GM23248 (cell line): ENCODE measurements at regions not wholly inside any gene's neighbourhood (a gene's known extent, or its start where the extent isn't known, plus 50 kb on each side); places are given as distances from the start of the nearest gene placed in this dataset.
A peak's percentile ranks its signal among the peaks of the same experiment; 100 is the strongest.

Experiments
- DNase-seq: peaks from one replicate; pipeline ENCODE4 v3.0.0-alpha.2; 2015
- H2AFZ ChIP-seq: fragments of 200-600 bp; sonication (generic); 2 replicates; pipeline ENCODE4 v1.6.1; 2016; ENCODE audit warnings: antibody characterized with exemption
- H3F3A ChIP-seq: fragments of 200-600 bp; sonication (generic); 2 replicates; pipeline ENCODE4 v1.6.1; 2016; ENCODE audit warnings: mild to moderate bottlenecking, antibody characterized with exemption, mixed run types; ENCODE audit not compliant: insufficient read depth
- H3K27ac ChIP-seq: fragments of 200-600 bp; sonication (generic); 2 replicates; pipeline ENCODE4 v1.5.1; 2016; ENCODE audit warnings: mild to moderate bottlenecking
- H3K27me3 ChIP-seq: fragments of 200-600 bp; sonication (generic); replicated peaks from 2 replicates; pipeline ENCODE4 v1.6.1; 2016; ENCODE audit warnings: mild to moderate bottlenecking; ENCODE audit not compliant: insufficient read depth
- H3K36me3 ChIP-seq: fragments of 200-600 bp; sonication (generic); 2 replicates; pipeline ENCODE4 v1.6.1; 2016; ENCODE audit warnings: low read depth, mild to moderate bottlenecking
- H3K4me1 ChIP-seq: fragments of 200-600 bp; sonication (generic); 2 replicates; pipeline ENCODE4 v1.6.1; 2016; ENCODE audit warnings: mild to moderate bottlenecking; ENCODE audit not compliant: insufficient read depth
- H3K4me2 ChIP-seq: fragments of 200-600 bp; sonication (generic); one replicate; pipeline ENCODE4 v1.6.1; 2016; ENCODE audit warnings: mild to moderate bottlenecking; ENCODE audit not compliant: unreplicated experiment
- H3K4me3 ChIP-seq: fragments of 200-600 bp; sonication (generic); 2 replicates; pipeline ENCODE4 v1.5.1; 2016; ENCODE audit warnings: mild to moderate bottlenecking
- H3K79me2 ChIP-seq: fragments of 200-600 bp; sonication (generic); 2 replicates; pipeline ENCODE4 v1.6.1; 2016; ENCODE audit warnings: mild to moderate bottlenecking; ENCODE audit not compliant: insufficient read depth
- H3K9ac ChIP-seq: fragments of 200-600 bp; sonication (generic); 2 replicates; pipeline ENCODE4 v1.6.1; 2016; ENCODE audit warnings: mild to moderate bottlenecking
- H3K9me2 ChIP-seq: fragments of 200-600 bp; sonication (generic); 2 replicates; pipeline ENCODE4 v1.6.1; 2016; ENCODE audit warnings: mixed run types, mild to moderate bottlenecking, moderate library complexity; ENCODE audit not compliant: insufficient read depth
- H3K9me3 ChIP-seq: fragments of 200-600 bp; sonication (generic); one replicate; pipeline ENCODE4 v1.6.1; 2017; ENCODE audit warnings: low read depth
- H4K20me1 ChIP-seq: fragments of 200-600 bp; sonication (generic); 2 replicates; pipeline ENCODE4 v1.6.0; 2016; ENCODE audit not compliant: insufficient read depth
- EZH2 ChIP-seq: fragments of 200-600 bp; sonication (generic); IDR thresholded peaks from 2 replicates; pipeline ENCODE4 v1.6.1; 2018; ENCODE audit warnings: antibody characterized with exemption, mild to moderate bottlenecking; ENCODE audit not compliant: insufficient read depth, poor library complexity, severe bottlenecking
- EZH2phosphoT487 ChIP-seq: fragments of 200-600 bp; sonication (generic); IDR thresholded peaks from 2 replicates; pipeline ENCODE4 v1.6.1; 2018; ENCODE audit warnings: antibody characterized with exemption, moderate library complexity, mild to moderate bottlenecking, low read depth; ENCODE audit not compliant: insufficient read depth
- WGBS, 2 experiments: methylation state at CpG; one replicate each; pipeline ENCODE4 v1.1.6; 2015 to 2017; ENCODE audit warnings: low lambda C conversion rate in 2 of 2, low coverage in 1 of 2; ENCODE audit errors: missing lambda C conversion rate in 2 of 2; 5-methylcytosine and 5-hydroxymethylcytosine counted together
- in situ Hi-C: fragments of 300-500 bp; cut with MboI; formaldehyde crosslinking; loops from 2 replicates; pipeline ENCODE4 v1.15.0; 2020

- Histone ChIP-seq H3K36me3 (no peaks in the 10 kb centered on the region), H3K4me2 (no peak overlapping the region), H3K9me3 (no peaks in the 10 kb centered on the region), H3K9ac (no peak overlapping the region), H3K27me3 (no peaks in the 10 kb centered on the region), H4K20me1 (no peaks in the 10 kb centered on the region), H3K79me2 (no peaks in the 10 kb centered on the region), H3K4me1 (peaks cover 7% of the 10 kb centered on the region; the same call in 1 of the 2 replicates), H3K4me3 (no peak overlapping the region), H2AFZ (no peak overlapping the region), H3K9me2 (no peaks in the 10 kb centered on the region), H3F3A (peaks cover 5% of the 10 kb centered on the region; the same call in 1 of the 2 replicates), H3K27ac (no peak overlapping the region)
- TF ChIP-seq EZH2 (no peak), EZH2phosphoT487 (no peak)
- 6 to 17% methylated on average over 3 of the region's 3 CpGs for WGBS, 2 experiments
- DNase-seq, result peak; percentile 6
- in situ Hi-C loops, result no loop called here
Observed at GRCh38 chrX:69232945-69233344, 67.7 kb upstream of the PJA1 start.

GRCh38 chrX:69231903-69232302 lies 66.7 kb upstream of the PJA1 start:
- TF ChIP-seq EZH2 (no peak), EZH2phosphoT487 (no peak)
- Histone ChIP-seq H3K27ac (no peak overlapping the region), H3F3A (peaks cover 5% of the 10 kb centered on the region; the same call in 1 of the 2 replicates), H3K36me3 (no peaks in the 10 kb centered on the region), H3K4me3 (no peak overlapping the region), H4K20me1 (no peaks in the 10 kb centered on the region), H2AFZ (no peak overlapping the region), H3K27me3 (no peaks in the 10 kb centered on the region), H3K9me3 (no peaks in the 10 kb centered on the region), H3K9ac (no peak overlapping the region), H3K4me2 (no peak overlapping the region), H3K79me2 (no peaks in the 10 kb centered on the region), H3K4me1 (peaks cover 7% of the 10 kb centered on the region; the same call in 1 of the 2 replicates), H3K9me2 (no peaks in the 10 kb centered on the region)
- peak; percentile 17 for DNase-seq
- in situ Hi-C loops, result no loop called here

- H3K9me2 ChIP-seq, result no peaks in the 10 kb centered on the region
- in situ Hi-C loops, result no loop called here
- no peak overlapping the region for H3K4me3 ChIP-seq
Observed at GRCh38 chrX:69229436-69229835, 64.2 kb upstream of the PJA1 start.

GRCh38 chrX:69228732-69229131 lies 63.5 kb upstream of the PJA1 start:
- no peak overlapping the region for H3K27ac ChIP-seq
- H3K4me1 ChIP-seq, result peaks cover 7% of the 10 kb centered on the region; the same call in 1 of the 2 replicates
- H4K20me1 ChIP-seq, result no peaks in the 10 kb centered on the region
- no peaks in the 10 kb centered on the region for H3K36me3 ChIP-seq
- H3K9me3 ChIP-seq, result no peaks in the 10 kb centered on the region
- DNase-seq, result no peak
- H3K4me2 ChIP-seq, result no peak overlapping the region
- H2AFZ ChIP-seq, result no peak overlapping the region
- H3F3A ChIP-seq, result peaks cover 5% of the 10 kb centered on the region; the same call in 1 of the 2 replicates
- 47 to 64% methylated on average over 2 to 4 of the region's 4 CpGs for WGBS, 2 experiments
- no peak overlapping the region for H3K4me3 ChIP-seq
- H3K9ac ChIP-seq, result no peak overlapping the region
- no peak for TF ChIP-seq EZH2
- no peak for TF ChIP-seq EZH2phosphoT487
- H3K79me2 ChIP-seq, result no peaks in the 10 kb centered on the region
- in situ Hi-C loops, result no loop called here
- no peaks in the 10 kb centered on the region for H3K9me2 ChIP-seq
- H3K27me3 ChIP-seq, result no peaks in the 10 kb centered on the region

More at GRCh38 chrX:69229436-69229835, 64.2 kb upstream of the PJA1 start:
- Histone ChIP-seq H3K27me3 (no peaks in the 10 kb centered on the region), H3K4me2 (no peak overlapping the region), H3K36me3 (no peaks in the 10 kb centered on the region), H3K27ac (no peak overlapping the region), H3F3A (peaks cover 5% of the 10 kb centered on the region; the same call in 1 of the 2 replicates), H3K9me3 (no peaks in the 10 kb centered on the region), H2AFZ (no peak overlapping the region), H3K4me1 (peaks cover 7% of the 10 kb centered on the region; the same call in 1 of the 2 replicates), H3K79me2 (no peaks in the 10 kb centered on the region), H4K20me1 (no peaks in the 10 kb centered on the region), H3K9ac (no peak overlapping the region)
- TF ChIP-seq EZH2 (no peak), EZH2phosphoT487 (no peak)
- peak; percentile 79 for DNase-seq
